ENCODE measurements at regions not wholly inside any gene's neighbourhood (a gene's known extent, or its start where the extent isn't known, plus 50 kb on each side); places are given as distances from the start of the nearest gene placed in this dataset.

DNA sequence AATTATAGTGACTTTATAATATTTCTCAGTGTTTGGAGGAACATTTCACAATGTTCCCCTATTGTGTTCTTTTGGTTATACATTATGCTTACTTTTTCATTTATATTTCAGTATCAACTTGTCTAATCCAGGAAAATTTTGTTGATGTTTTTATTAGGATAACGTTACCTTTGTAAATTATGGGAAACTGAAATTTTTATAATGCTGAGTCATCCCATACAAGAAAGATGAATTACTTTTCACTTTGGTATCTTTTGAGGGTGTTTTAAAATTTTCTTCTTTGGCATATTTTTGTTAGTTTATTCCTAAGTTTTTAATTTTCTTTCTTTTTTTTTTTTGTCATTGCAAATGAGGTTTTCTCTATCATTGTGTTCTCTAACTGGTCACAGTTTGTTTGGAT, 542.7 kb downstream of the SLC16A7 start:
- no peaks in the 10 kb centered on the region for H3K36me3 ChIP-seq

GRCh38 chr12:60144395-60144794, 548.6 kb downstream of the SLC16A7 start:
- H3K4me3 ChIP-seq, result no peak overlapping the region
- no peaks in the 10 kb centered on the region for H3K36me3 ChIP-seq
- no peaks in the 10 kb centered on the region for H3K27me3 ChIP-seq
- no peak overlapping the region for H3K27ac ChIP-seq
- no peaks in the 10 kb centered on the region for H3K9me3 ChIP-seq
- TF ChIP-seq, protein P1, sequence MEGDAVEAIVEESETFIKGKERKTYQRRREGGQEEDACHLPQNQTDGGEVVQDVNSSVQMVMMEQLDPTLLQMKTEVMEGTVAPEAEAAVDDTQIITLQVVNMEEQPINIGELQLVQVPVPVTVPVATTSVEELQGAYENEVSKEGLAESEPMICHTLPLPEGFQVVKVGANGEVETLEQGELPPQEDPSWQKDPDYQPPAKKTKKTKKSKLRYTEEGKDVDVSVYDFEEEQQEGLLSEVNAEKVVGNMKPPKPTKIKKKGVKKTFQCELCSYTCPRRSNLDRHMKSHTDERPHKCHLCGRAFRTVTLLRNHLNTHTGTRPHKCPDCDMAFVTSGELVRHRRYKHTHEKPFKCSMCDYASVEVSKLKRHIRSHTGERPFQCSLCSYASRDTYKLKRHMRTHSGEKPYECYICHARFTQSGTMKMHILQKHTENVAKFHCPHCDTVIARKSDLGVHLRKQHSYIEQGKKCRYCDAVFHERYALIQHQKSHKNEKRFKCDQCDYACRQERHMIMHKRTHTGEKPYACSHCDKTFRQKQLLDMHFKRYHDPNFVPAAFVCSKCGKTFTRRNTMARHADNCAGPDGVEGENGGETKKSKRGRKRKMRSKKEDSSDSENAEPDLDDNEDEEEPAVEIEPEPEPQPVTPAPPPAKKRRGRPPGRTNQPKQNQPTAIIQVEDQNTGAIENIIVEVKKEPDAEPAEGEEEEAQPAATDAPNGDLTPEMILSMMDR (IDR thresholded peaks at IDR 0.05), result no peak
- TF ChIP-seq EP300 (IDR thresholded peaks at IDR 0.05), result no peak
- TF ChIP-seq POLR2A (IDR thresholded peaks at IDR 0.05), result no peak
- H3K4me1 ChIP-seq, result no peaks in the 10 kb centered on the region
- 75 to 79% methylated on average over 1 of the region's 1 CpG for WGBS, 2 donors
- DNase-seq (ENCODE audit: low spot score in 2 of 2), result no peak

More for the DNA sequence above, 542.7 kb downstream of the SLC16A7 start:
- no peaks in the 10 kb centered on the region for H3K4me1 ChIP-seq
- DNase-seq (ENCODE audit: low spot score in 2 of 2), result no peak
- H3K27ac ChIP-seq, result no peak overlapping the region
- H3K27me3 ChIP-seq, result no peaks in the 10 kb centered on the region
- WGBS, 2 donors, result 66 to 67% methylated on average over 1 of the region's 1 CpG
- H3K4me3 ChIP-seq, result no peak overlapping the region
- no peaks in the 10 kb centered on the region for H3K9me3 ChIP-seq
- TF ChIP-seq, protein P1 (IDR thresholded peaks at IDR 0.05), result no peak
- TF ChIP-seq EP300 (IDR thresholded peaks at IDR 0.05), result no peak
- TF ChIP-seq POLR2A (IDR thresholded peaks at IDR 0.05), result no peak

- H3K27me3 ChIP-seq, result no peaks in the 10 kb centered on the region
- H3K27ac ChIP-seq, result no peak overlapping the region
- 59 to 64% methylated on average over 2 of the region's 2 CpGs for WGBS, 2 donors
- H3K4me3 ChIP-seq, result no peak overlapping the region
- H3K36me3 ChIP-seq, result no peaks in the 10 kb centered on the region
- no peak for DNase-seq (ENCODE audit: low spot score in 2 of 2)
- H3K4me1 ChIP-seq, result no peaks in the 10 kb centered on the region
- H3K9me3 ChIP-seq, result no peaks in the 10 kb centered on the region
- TF ChIP-seq, protein P1 (IDR thresholded peaks at IDR 0.05), result no peak
- TF ChIP-seq EP300 (IDR thresholded peaks at IDR 0.05) (no peak), POLR2A (IDR thresholded peaks at IDR 0.05) (no peak)
These were observed 552.3 kb downstream of the SLC16A7 start for GRCh38 chr12:60148109-60148508.

DNA sequence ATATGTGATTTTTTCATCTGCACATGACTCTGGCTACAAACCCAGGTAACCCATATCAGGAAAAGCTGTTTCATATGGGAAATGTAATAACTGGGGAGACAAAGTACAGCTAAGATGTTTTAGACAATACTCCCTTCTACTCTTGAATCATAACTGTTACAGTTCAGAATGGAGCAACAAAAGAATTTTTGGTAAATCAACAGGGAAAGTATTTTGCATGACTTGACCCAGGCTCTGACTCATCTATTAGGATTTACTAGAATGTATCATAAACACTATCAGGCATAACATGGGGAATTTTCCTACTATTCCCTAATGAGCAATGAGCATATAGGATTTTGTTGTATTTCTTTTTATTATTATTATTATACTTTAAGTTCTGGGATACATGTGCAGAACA, 553.0 kb downstream of the SLC16A7 start:
- DNase-seq (ENCODE audit: low spot score in 2 of 2), result no peak
- Histone ChIP-seq H3K36me3 (no peaks in the 10 kb centered on the region), H3K27me3 (no peaks in the 10 kb centered on the region), H3K4me3 (no peak overlapping the region), H3K27ac (no peak overlapping the region), H3K9me3 (no peaks in the 10 kb centered on the region), H3K4me1 (no peaks in the 10 kb centered on the region)
- TF ChIP-seq, protein P1 (IDR thresholded peaks at IDR 0.05), result no peak
- no peak for TF ChIP-seq POLR2A (IDR thresholded peaks at IDR 0.05)

- Histone ChIP-seq H3K9me3 (no peaks in the 10 kb centered on the region), H3K27me3 (no peaks in the 10 kb centered on the region), H3K4me1 (no peaks in the 10 kb centered on the region), H3K36me3 (no peaks in the 10 kb centered on the region), H3K4me3 (no peak overlapping the region), H3K27ac (no peak overlapping the region)
- 60 to 78% methylated on average over 1 of the region's 1 CpG for WGBS, 2 donors
- TF ChIP-seq EP300 (IDR thresholded peaks at IDR 0.05) (no peak), POLR2A (IDR thresholded peaks at IDR 0.05) (no peak)
- TF ChIP-seq, protein P1 (IDR thresholded peaks at IDR 0.05), result no peak
- no peak for DNase-seq (ENCODE audit: low spot score in 2 of 2)
These were observed 556.9 kb downstream of the SLC16A7 start for GRCh38 chr12:60152756-60153155.
